IPS-NIHi11 (cell line): ENCODE measurements at regions not wholly inside any gene's neighbourhood (a gene's known extent, or its start where the extent isn't known, plus 50 kb on each side); places are given as distances from the start of the nearest gene placed in this dataset.
"Not testable (repeated sequence)": the region's sequence is repeated elsewhere in the genome, so short reads cannot be mapped to it uniquely, and the experiment has no call there.

Experiments used
- DNase-seq: peaks from one replicate; pipeline ENCODE4 v3.0.0; 2012; ENCODE audit warnings: mixed read lengths, low spot score

- no peak for DNase-seq
These were observed 281.0 kb upstream of the MAOA start for GRCh38 chrX:43375136-43375535.

- no peak for DNase-seq
These were observed 275.4 kb upstream of the MAOA start for GRCh38 chrX:43380704-43381103.

- no peak for DNase-seq
These were observed 269.2 kb upstream of the MAOA start for GRCh38 chrX:43386875-43387274.

GRCh38 chrX:43405191-43405590, 250.9 kb upstream of the MAOA start:
- DNase-seq = no peak

GRCh38 chrX:43423876-43424275, 232.2 kb upstream of the MAOA start:
- no peak for DNase-seq

GRCh38 chrX:43436517-43436916, 219.6 kb upstream of the MAOA start:
- DNase-seq = no peak

GRCh38 chrX:43446752-43447151, 209.3 kb upstream of the MAOA start:
- DNase-seq = no peak

GRCh38 chrX:43448688-43449087, 207.4 kb upstream of the MAOA start:
- DNase-seq = no peak

GRCh38 chrX:43450355-43450754, 205.7 kb upstream of the MAOA start:
- DNase-seq = no peak

- not testable (repeated sequence) for DNase-seq
These were observed 204.0 kb upstream of the MAOA start for GRCh38 chrX:43451976-43452686.

GRCh38 chrX:43456063-43456462, 200.0 kb upstream of the MAOA start:
- DNase-seq = no peak

GRCh38 chrX:43456906-43457305, 199.2 kb upstream of the MAOA start:
- DNase-seq = no peak

- no peak for DNase-seq
These were observed 188.4 kb upstream of the MAOA start for GRCh38 chrX:43467608-43468234.

- DNase-seq = no peak
These were observed 186.6 kb upstream of the MAOA start for GRCh38 chrX:43469391-43470054.

GRCh38 chrX:43474321-43474720, 181.8 kb upstream of the MAOA start:
- DNase-seq = peak; percentile 7

- no peak for DNase-seq
These were observed 177.0 kb upstream of the MAOA start for GRCh38 chrX:43479070-43479469.

- no peak for DNase-seq
These were observed 176.2 kb upstream of the MAOA start for GRCh38 chrX:43479850-43480249.

- no peak for DNase-seq
These were observed 174.5 kb upstream of the MAOA start for GRCh38 chrX:43481576-43481975.

- no peak for DNase-seq
These were observed 162.3 kb upstream of the MAOA start for GRCh38 chrX:43493756-43494155.

GRCh38 chrX:43500246-43500645, 155.9 kb upstream of the MAOA start:
- peak; percentile 8 for DNase-seq

- DNase-seq = no peak
These were observed 155.0 kb upstream of the MAOA start for GRCh38 chrX:43500996-43501694.

GRCh38 chrX:43504394-43504793, 151.7 kb upstream of the MAOA start:
- no peak for DNase-seq

- DNase-seq = no peak
These were observed 150.3 kb upstream of the MAOA start for GRCh38 chrX:43505769-43506168.
